Cardiac septum (tissue), 1 donor: ENCODE measurements at regions not wholly inside any gene's neighbourhood (a gene's known extent, or its start where the extent isn't known, plus 50 kb on each side); places are given as distances from the start of the nearest gene placed in this dataset.

Experiments used
- DNase-seq: peaks from one replicate; pipeline ENCODE4 v3.0.0-alpha.2; 2020; ENCODE audit warnings: low spot score
- intact Hi-C: fragments of 100-400 bp; cut with DNase I; formaldehyde crosslinking; loops from one replicate; pipeline ENCODE4 v1.14.0; 2022
- donor health status: DM: no; HTN: no; CAD: no.

- DNase-seq = no peak
- intact Hi-C loops = loop anchor here (10.0 kb wide), 1 partner anchor 284 kb away; no protein-coding TSS in a partner anchor
Observed at GRCh38 chr5:91219091-91219802, 163.9 kb downstream of the ARRDC3 start.

DNA sequence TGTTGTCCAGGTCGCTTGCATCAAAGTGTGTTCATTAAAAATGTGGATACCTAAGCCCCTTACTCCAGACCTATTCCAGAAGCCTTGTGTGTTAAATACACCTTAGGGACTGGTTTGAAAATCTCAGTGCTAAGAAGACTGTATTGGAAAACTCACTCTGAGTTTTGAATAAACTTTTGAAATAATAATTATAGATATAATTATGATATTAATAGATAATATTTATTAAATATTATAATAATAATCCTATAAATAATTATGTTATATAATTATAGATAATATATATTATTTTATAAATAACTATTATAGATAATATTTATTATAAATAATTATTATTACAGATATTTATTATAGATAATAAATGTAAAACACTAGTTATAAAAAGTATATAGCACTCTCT lies 165.3 kb downstream of the ARRDC3 start:
- DNase-seq = no peak
- intact Hi-C loops = loop anchor here (10.0 kb wide), 1 partner anchor 283 kb away; no protein-coding TSS in a partner anchor

DNA sequence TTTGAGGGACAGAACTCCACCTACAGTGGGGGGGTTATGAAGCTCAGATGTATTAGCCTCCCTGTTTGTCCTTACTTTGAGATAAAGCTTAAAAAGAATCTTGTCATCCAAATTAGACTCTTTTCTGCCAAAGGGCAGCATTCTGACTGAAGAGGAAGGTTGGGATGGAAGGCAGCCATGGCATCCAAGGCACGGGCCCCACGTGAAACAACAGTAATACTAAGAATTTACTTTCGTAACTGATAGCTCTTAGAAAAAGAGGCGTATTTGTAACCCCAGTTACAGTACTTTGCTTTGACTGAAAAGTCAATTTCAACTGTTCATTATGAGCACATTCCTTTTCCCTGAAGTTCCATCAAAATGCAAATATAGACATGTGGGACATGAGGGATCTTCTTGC lies 168.5 kb downstream of the ARRDC3 start:
- intact Hi-C loops = loop anchor here (5.0 to 10.0 kb wide), 3 partner anchors 98 to 280 kb away; no protein-coding TSS in a partner anchor
- DNase-seq = no peak
